ENCODE measurements at regions not wholly inside any gene's neighbourhood (a gene's known extent, or its start where the extent isn't known, plus 50 kb on each side); places are given as distances from the start of the nearest gene placed in this dataset.

- POLR2A ChIA-PET (ENCODE audit: unreplicated experiment), result no interaction called here
- no peaks in the 10 kb centered on the region for H3F3A ChIP-seq (ENCODE audit: insufficient read depth, low read depth)
- H3K27me3 ChIP-seq (ENCODE audit: insufficient read depth, low read depth), result no peaks in the 10 kb centered on the region
- no peak overlapping the region for H3K4me3 ChIP-seq
- H3K9me2 ChIP-seq (ENCODE audit: insufficient read depth), result no peaks in the 10 kb centered on the region
- H3K27ac ChIP-seq, result no peak overlapping the region
- intact Hi-C loops (cut with micrococcal nuclease; ENCODE audit: unreplicated experiment), result no loop called here
- no peak for DNase-seq
- H3K36me3 ChIP-seq (ENCODE audit: low read depth), result no peaks in the 10 kb centered on the region
- no TSS peak for BruUV-seq (replicated peaks)
- H3K9me3 ChIP-seq (ENCODE audit: insufficient read depth, low read depth), result no peaks in the 10 kb centered on the region
- no peak for TF ChIP-seq EZH2 (IDR thresholded peaks at IDR 0.05; ENCODE audit: low read depth)
- no peak for TF ChIP-seq CTCF (conservative IDR thresholded peaks at IDR 0.05)
- H4K20me1 ChIP-seq (ENCODE audit: insufficient read depth), result no peaks in the 10 kb centered on the region
- no peaks in the 10 kb centered on the region for H3K4me1 ChIP-seq (replicated peaks; ENCODE audit: insufficient read depth)
- no peaks in the 10 kb centered on the region for H3K79me2 ChIP-seq (ENCODE audit: low read depth)
- CTCF ChIA-PET, result no interaction called here
- no peak overlapping the region for H3K4me2 ChIP-seq
- H2AFZ ChIP-seq, result no peak overlapping the region
These were observed 398.5 kb upstream of the GJE1 start for GRCh38 chr6:141734071-141734840.

- H3K36me3 ChIP-seq (ENCODE audit: low read depth), result no peaks in the 10 kb centered on the region
- H3K4me3 ChIP-seq, result no peak overlapping the region
- H3F3A ChIP-seq (ENCODE audit: insufficient read depth, low read depth), result no peaks in the 10 kb centered on the region
- no peak overlapping the region for H3K27ac ChIP-seq
- CTCF ChIA-PET, result no interaction called here
- H3K4me2 ChIP-seq, result no peak overlapping the region
- TF ChIP-seq CTCF (conservative IDR thresholded peaks at IDR 0.05) (no peak), EZH2 (IDR thresholded peaks at IDR 0.05; ENCODE audit: low read depth) (no peak)
- DNase-seq, result no peak
- no peak overlapping the region for H2AFZ ChIP-seq
- no peaks in the 10 kb centered on the region for H3K27me3 ChIP-seq (ENCODE audit: insufficient read depth, low read depth)
- intact Hi-C loops (cut with micrococcal nuclease; ENCODE audit: unreplicated experiment), result no loop called here
- no peaks in the 10 kb centered on the region for H3K79me2 ChIP-seq (ENCODE audit: low read depth)
- no peaks in the 10 kb centered on the region for H3K4me1 ChIP-seq (replicated peaks; ENCODE audit: insufficient read depth)
- POLR2A ChIA-PET (ENCODE audit: unreplicated experiment), result no interaction called here
- H3K9me3 ChIP-seq (ENCODE audit: insufficient read depth, low read depth), result no peaks in the 10 kb centered on the region
- H3K9me2 ChIP-seq (ENCODE audit: insufficient read depth), result no peaks in the 10 kb centered on the region
- H4K20me1 ChIP-seq (ENCODE audit: insufficient read depth), result no peaks in the 10 kb centered on the region
- no TSS peak for BruUV-seq (replicated peaks)
These were observed 403.6 kb upstream of the GJE1 start for GRCh38 chr6:141729146-141729545.

GRCh38 chr6:141728330-141728729 lies 404.4 kb upstream of the GJE1 start:
- H3K27ac ChIP-seq, result no peak overlapping the region
- CTCF ChIA-PET, result no interaction called here
- POLR2A ChIA-PET (ENCODE audit: unreplicated experiment), result no interaction called here
- peak overlapping the region; percentile 58 for H3K4me2 ChIP-seq
- H3K4me1 ChIP-seq (replicated peaks; ENCODE audit: insufficient read depth), result no peaks in the 10 kb centered on the region
- H3K9me2 ChIP-seq (ENCODE audit: insufficient read depth), result no peaks in the 10 kb centered on the region
- H4K20me1 ChIP-seq (ENCODE audit: insufficient read depth), result no peaks in the 10 kb centered on the region
- H3K27me3 ChIP-seq (ENCODE audit: insufficient read depth, low read depth), result no peaks in the 10 kb centered on the region
- H3K79me2 ChIP-seq (ENCODE audit: low read depth), result no peaks in the 10 kb centered on the region
- no peaks in the 10 kb centered on the region for H3K9me3 ChIP-seq (ENCODE audit: insufficient read depth, low read depth)
- no peak for DNase-seq
- H2AFZ ChIP-seq, result peak overlapping the region; percentile 78; the same call in 1 of the 2 replicates
- no peaks in the 10 kb centered on the region for H3K36me3 ChIP-seq (ENCODE audit: low read depth)
- TF ChIP-seq EZH2 (IDR thresholded peaks at IDR 0.05; ENCODE audit: low read depth) (no peak), CTCF (conservative IDR thresholded peaks at IDR 0.05) (no peak)
- no peaks in the 10 kb centered on the region for H3F3A ChIP-seq (ENCODE audit: insufficient read depth, low read depth)
- H3K4me3 ChIP-seq, result no peak overlapping the region; the same call in 1 of the 2 replicates
- no TSS peak for BruUV-seq (replicated peaks)
- intact Hi-C loops (cut with micrococcal nuclease; ENCODE audit: unreplicated experiment), result no loop called here

Data from PC-9 (cell line).